ENCODE measurements at regions not wholly inside any gene's neighbourhood (a gene's known extent, or its start where the extent isn't known, plus 50 kb on each side); places are given as distances from the start of the nearest gene placed in this dataset.
"Not testable (repeated sequence)": the region's sequence is repeated elsewhere in the genome, so short reads cannot be mapped to it uniquely, and the experiment has no call there.

DNA sequence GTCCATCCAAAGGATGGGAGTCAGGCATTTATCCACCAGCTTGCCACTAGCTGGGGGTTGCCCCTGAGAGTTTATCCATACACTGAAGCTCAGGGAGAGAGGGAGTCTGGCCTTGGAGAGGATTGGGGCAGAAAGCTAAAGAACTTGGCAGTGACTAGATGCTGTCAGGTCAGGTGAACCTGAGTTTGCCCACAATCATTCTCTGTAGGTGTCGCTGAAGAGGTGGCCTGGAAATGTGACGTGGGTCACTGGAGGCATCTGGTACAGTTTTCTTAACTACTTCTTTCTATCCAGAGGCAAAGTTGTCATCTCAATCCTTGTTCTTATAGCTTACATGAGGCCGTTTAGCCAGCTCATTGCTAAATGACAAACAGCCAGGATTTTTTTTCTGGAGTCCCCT lies 298.0 kb upstream of the CTNNB1 start:
- no peak for DNase-seq

DNA sequence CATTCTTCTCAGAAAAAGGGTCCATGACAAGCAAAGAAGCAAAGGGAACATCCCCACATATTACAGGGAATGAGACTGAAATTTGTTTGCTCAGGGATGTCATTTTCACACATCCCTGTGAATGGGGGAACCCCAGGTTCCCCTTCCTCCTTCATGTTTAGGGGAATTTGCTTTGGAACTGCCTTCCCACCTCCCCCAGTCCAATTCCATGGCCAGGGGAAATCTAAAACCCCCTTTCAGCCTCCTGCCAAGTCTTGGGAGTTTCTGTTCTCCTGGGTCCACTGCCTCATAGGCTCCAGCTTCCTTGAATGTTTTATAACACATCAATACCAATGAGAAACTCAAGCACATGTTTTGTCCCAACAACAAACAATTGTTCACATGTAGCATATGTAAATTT lies 297.5 kb upstream of the CTNNB1 start:
- DNase-seq = no peak

DNA sequence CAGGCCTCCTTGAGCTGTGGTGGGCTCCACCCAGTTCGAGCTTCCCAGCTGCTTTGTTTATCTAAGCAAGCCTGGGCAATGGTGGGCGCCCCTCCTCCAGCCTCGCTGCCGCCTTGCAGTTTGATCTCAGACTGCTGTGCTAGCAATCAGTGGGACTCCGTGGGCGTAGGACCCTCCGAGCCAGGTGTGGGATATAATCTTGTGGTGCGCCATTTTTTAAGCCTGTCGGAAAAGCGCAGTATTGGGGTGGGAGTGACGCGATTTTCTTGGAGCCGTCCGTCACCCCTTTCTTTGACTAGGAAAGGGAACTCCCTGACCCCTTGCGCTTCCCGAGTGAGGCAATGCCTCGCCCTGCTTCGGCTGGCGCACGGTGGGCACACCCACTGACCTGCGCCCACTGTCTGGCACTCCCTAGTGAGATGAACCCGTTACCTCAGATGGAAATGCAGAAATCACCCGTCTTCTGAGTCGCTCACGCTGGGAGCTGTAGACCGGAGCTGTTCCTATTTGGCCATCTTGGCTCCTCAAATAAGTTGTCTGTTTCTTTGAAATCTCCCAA lies 291.3 kb upstream of the CTNNB1 start:
- not testable (repeated sequence) for DNase-seq

DNA sequence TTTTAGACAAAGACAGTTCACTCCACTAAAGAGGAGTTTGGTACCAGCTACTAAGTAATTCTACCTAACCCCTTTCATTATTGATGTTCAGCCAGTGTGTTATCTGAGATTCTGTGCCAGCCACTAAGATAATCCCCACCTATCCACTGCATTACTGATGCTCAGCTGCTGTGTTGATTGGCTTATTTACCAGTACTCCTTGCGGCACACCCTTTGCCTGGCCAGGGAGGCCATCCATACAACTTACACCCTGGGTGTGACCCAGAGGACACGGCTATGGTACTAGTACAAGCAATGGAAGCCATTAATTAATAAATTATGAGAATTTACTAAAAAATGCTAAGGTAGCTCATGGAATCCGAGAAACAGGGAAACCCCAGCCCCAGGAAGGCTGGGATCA lies 290.7 kb upstream of the CTNNB1 start:
- DNase-seq = no peak

DNA sequence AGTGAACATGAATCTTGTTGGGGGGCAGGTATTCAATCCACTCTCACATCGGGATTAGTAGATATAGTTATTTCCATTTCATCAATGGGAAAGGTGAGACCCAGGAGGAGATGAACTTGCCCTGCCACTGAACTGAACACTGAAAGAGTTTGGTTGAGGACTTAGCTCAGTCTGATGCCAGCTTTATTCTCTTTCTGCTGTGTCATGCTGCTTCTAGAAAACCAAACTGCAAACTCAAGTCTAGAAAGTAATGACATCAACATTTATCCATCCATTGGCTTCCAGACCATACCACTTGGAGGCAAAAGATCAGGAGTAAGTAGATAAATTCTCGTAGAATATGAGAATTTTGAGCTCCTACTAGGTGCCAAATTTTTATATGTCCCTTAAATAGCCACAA lies 288.0 kb upstream of the CTNNB1 start:
- no peak for DNase-seq

DNA sequence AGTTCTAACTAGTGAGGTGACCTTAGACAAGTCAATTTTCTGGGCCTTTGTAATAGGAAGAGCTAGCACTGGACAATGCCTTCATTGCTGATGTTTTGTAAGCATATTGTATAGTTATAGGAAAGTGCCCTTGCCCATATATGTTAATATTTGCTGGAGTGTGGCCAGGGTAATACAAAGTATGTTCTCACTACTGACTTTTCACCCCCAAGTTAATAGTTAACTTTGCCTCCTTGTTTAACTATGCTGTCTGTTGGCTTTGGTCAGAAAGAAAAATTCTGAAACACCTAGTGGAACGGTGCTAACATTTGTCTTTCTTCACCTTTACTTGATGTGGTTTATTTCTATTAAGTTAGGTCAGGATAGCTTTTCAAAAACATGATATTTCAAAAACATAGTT lies 287.4 kb upstream of the CTNNB1 start:
- no peak for DNase-seq

DNA sequence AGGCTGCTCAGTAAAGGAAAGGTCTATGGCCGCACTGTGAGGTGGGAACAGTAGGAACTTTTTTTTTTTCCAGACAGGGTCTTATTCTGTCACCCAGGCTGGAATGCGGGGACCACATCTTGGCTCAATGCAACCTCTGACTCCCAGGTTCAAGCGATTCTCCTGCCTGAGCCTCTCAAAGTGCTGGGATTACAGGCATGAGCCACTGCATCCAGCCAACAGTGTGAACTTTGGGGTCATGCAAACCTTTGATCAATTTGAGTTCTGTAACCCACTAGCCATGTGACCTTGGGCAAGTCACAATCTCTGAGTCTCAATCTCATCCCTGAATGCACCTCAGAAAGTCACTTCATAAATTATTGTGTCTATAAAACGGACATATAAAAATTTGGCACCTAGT lies 286.8 kb upstream of the CTNNB1 start:
- DNase-seq = no peak

DNA sequence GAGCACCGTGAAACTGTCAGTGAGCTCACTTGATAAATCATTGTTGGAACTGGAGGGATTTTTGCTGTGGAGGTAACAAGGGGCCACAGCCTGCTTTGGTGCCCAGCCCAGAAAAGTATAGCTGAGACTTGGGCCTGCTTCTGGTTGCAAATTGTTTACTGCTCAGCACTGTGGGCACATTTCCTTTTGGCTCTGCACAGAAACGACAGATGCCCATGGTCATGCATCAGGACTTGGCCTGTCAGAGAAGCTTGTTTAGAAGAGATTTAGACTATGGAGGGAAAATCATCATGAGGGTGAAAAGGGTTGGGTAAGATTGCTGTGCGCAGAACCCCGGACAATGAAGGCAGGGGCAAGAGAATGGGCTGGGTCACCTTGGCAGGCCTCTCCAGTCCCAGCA lies 286.1 kb upstream of the CTNNB1 start:
- DNase-seq = peak in 2 of 14 donors; percentile 17 to 84

DNA sequence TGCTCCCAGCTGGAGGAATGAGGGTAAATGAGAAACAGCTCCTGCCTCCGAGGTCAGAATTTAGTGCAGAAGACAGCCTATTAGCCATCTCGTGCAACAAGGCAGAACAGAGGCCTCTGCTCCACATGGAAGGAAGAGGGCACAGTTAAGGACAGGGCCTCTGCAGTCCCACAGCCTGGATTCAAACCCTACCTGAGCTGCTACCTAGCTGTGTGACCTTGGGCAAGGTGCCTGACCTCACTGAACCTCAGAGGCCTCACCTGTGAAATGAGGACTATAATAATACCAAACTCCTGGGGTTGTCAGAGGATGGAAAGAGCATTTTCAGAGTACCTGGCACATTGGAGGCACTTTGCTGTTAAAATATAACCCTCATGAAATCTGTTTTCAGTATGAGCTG lies 285.7 kb upstream of the CTNNB1 start:
- no peak for DNase-seq

DNA sequence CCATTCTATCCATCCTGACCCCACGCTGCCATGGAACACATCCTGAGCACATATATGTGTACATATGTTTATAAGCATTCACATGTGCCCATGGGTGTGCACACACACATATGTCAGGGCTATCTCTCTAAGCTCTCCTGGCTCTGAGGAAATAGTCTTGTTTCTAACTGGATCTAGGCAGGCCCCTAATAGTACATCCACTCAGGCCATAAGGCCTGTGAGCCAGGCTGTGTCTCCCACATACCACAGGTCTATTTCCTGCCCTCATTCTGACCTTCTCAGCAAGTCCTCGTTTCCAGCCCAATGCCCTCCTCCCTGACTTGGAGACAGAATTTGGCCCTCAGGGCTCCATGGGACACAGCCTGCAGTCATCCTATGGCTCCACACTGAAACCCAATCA lies 284.8 kb upstream of the CTNNB1 start:
- peak in 1 of 14 donors; percentile 28 for DNase-seq

DNA sequence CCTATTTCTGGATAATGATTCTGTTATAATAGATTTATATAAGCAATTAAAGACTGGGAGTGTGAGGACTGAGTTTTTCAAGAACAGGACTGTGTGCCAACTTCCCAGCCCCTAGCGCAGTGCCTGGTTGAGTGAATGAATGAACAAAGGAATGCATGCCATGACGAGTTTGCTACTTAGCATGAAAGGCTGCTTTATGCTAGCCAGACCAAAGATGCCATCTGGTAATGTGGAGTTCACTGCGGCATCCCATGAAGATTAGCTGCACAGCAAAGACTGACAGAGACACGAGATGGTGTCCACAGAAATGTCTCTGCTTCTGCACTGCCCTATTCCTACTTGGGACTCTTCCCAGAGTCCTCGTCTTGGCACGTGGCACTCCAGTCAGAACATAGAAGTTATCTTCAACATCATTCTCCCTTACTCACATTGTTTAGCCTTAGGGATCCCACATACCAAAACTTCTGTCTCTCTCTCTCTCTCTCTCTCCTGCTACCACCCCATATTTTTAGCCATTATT lies 283.9 kb upstream of the CTNNB1 start:
- DNase-seq = peak in 4 of 14 donors; percentile 8 to 38 (median 12)

DNA sequence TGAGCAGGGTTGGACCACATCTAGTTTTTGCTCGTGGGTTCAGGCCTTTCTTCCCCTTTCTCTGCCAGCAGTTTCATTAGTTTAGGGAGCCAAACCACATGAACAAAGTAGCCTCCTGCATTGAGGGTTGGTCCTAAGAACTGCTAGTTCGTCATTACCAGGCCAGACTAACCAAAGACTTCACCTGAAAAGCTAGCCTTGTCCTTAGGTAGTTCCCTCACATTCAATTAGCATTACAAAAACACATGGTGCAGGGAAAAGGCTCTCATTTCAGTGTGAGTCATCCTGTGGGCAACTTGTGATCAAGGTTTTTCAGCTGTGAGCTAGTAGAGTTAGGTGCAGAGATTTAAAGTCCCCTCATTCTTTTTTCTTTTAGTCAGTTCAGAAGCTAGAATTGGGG lies 279.3 kb upstream of the CTNNB1 start:
- no peak for DNase-seq

DNA sequence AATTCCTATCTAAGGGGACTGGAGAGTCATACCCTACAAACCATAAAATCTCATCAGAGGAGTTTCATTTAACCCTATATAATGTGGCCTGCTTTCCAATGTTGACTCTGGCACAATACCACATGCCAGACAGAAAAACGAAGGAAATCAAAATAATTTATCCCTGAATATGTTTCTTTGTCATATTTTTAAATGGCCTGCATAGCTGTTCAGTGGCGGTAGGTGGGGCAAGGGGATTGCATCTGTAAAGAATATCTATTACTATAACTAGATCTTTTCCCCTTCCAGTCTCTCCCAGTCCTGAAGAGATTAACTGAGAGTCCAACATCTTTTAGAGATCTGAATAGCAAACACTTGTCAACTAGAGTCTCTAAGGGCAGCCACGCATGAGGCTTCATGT lies 278.1 kb upstream of the CTNNB1 start:
- no peak for DNase-seq

DNA sequence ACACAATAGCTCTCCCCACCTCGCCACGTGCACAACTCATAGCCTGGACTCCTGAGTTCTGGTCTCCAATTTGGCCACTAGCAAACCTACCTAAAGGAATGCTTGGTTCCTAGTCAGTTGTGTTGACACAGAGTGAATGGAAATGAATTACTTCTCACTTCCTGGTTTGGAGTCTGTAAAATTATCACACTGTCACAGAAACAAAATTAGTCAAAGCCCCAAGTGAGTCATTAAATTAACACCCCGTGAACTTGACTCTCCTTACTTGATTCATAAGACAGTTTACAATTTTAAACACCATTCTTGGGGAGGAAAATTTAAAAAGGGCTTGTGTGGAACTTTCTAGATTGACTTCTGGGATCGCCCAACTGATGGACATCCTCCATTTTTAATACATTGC lies 276.2 kb upstream of the CTNNB1 start:
- no peak for DNase-seq

DNA sequence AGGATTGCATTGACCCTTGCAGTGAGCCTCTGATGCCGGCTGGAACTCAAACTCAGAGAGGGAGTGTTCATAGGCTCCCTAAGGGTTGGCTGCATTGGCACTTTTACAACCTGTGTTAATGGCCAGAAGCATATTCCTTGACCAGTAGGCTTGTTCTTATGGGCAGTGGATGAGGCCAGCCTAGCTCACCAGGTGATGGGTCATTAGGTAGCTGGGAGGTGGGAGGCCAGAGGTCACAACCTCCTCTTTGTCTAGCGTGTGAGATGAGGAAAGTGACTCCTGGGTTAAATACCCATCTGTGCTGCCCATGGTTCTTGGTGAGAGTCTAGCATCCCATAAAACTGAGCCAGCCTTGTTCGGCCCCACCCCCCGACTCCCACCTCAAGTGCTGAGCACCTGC lies 275.7 kb upstream of the CTNNB1 start:
- DNase-seq = no peak

DNA sequence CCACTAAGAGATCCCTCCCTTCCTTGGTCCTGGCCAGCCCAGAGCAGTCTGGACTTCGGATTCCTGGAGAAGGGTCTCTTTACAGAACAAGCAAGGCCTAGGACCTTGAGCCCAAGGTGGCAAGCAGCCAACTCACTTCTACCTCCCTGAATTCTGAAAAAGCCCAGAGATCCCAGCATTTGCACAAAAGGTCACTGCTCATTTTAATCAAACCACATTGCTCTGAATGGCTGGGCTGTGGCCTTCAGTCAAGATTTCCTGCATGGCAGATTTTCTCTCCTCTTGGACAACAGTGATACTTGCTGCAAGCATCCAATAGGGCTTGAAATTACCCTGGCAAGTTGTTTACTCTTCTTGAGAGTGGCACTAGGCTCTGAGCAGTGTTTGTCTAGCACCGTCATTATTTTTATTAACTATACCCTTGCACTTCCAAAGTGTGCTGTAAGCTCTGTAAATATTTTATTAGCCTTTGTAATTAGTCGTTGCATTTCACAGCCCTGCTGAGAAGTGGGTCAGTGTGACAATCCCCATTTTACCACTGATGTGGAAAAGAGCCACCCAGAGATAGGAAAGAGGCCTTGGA lies 274.7 kb upstream of the CTNNB1 start:
- peak in 5 of 14 donors; percentile 7 to 52 (median 17) for DNase-seq

DNA sequence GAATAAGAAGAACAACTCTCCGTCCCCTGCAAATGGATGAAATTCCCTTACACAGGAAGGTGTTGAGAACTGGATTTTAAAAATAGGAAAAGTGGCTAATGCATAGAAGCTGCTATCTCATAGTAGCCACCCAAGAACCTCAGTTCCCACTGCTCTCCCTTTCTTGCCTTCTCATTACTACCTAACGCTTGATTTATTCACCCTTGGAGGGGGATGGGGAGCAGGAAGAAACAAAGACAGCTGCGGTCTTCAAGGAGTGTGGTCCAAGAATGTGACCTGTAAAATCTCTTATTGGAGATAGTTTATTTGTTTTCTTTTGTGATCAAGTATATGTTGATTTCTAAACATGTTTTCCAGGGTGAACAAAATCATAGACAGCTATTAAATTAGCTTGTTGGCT lies 274.1 kb upstream of the CTNNB1 start:
- DNase-seq = no peak

DNA sequence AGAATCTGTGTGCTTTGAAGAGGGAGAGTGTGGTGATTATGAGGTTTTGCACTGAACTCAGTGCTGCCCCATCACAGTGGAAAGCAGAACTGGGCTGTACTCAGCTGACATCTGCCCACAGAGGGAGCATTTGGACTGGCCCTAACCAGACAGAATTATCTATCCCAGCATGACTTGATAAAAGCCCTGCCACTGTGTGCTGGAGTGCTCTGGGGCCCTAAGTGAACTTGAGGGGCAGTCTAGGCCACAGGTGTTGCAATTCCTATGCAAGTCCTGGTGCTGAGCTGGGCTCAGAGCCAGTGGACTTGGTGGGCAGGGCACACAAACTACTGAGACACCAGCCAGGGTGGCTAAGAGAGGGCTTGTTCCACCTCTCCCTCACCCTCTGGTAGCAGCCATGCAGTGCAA lies 269.2 kb upstream of the CTNNB1 start:
- no peak for DNase-seq

DNA sequence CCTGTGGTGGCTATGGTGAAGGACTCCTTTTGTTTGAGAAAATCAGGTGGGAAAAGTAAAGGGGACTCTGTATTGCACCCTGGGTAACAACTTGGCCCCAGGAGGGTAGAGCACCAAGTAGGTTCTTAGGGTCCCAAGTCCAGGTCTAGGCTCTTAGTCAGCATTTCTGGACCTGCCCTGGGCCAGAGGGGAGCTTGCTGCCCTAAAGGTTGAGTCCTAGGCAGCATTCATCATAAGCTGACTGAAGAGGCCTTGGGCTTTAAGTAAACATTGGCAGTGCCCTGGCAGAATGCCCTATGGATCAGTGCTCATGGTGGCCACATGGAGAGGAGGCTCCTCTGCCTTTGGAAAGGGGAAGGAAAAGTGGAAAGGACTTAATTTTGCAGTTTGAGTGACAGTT lies 268.5 kb upstream of the CTNNB1 start:
- no peak for DNase-seq

DNA sequence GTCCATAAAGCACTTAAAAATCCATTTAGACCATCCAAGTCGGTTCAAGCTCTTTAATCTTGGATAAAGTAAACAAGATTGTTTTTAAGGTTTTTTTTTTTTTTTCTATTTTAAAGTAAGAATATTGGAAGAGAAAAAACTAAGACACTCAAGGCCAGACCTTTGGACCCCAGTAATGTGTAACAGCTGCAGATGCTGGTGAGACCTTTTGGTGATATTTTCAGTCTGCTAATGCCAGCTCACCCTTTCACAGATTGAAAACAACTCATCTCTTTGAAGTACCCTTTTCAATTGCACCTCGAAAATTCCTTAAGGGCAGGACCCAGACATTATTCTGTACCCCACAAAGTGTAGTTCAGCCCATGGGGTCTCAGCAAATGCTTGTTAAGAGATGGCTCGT lies 260.7 kb upstream of the CTNNB1 start:
- DNase-seq = no peak

DNA sequence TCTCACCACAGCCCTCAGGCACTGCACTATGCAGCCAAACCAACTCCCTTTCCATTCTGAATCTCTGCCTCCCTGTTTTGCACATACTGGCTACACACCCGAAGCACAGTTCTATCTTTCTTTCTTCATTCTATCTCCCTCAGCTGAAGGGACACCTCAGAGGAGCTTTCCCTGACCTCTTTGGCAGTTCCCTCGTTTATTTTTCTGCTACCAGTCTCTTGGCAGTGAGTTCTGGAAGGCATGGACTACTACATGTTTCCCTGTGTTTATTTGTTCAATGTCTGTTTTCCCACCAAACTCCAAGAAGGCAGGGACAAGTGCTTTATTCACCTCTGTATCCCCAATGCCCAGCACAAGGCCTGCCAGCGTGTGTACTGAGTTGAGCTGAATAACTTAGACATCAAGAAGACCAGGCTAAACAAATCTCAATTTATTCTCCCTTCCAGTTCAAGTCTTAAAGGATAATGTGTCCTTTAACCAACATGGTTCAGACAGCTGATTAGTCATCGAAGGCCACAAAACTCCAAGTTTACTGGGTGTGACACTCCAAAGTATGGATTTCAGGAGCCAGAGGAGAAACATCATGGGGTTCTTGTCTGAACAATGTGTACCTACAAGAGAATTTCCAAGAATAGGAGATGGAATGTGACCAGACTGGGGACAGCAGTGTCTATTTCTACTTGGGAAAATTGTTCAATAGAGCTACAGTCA lies 260.1 kb upstream of the CTNNB1 start:
- DNase-seq = peak in 2 of 14 donors; percentile 3 to 5

DNA sequence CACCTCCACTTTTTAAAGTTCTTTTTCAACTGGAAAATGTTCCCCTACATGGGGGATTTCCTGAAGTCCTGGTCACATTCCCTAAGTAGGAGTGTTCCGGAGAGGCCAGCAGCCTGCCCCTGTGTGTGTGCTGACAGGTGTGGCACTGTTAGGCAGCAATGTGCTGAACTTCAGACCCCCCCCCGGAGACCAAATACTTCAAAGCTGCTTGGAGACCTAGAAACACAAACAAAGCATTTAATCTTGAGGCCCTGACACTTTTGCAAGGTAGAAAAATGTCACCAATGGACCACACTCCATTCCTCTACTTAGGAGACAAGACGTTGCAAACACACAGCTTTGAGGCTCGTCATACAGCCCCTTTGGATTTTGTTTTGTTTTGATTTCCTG lies 259.6 kb upstream of the CTNNB1 start:
- no peak for DNase-seq

DNA sequence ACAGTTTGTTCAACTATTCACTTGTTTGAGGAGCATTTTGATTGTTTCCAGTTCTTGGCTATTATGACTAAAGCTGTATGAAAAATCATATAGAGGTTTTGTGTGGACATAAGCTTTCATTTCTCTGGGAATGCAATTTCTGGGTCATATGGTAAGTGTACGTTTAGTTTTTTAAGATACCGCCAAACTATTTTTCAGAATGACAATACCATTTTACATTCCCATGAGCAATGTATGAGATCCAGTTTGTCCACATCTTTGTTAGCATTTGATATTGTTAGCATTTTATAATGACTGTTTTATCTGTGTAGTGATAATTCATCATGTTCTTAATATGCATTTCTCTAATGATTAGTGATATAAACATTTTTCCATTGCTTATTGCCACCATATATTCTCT lies 258.7 kb upstream of the CTNNB1 start:
- no peak for DNase-seq

DNA sequence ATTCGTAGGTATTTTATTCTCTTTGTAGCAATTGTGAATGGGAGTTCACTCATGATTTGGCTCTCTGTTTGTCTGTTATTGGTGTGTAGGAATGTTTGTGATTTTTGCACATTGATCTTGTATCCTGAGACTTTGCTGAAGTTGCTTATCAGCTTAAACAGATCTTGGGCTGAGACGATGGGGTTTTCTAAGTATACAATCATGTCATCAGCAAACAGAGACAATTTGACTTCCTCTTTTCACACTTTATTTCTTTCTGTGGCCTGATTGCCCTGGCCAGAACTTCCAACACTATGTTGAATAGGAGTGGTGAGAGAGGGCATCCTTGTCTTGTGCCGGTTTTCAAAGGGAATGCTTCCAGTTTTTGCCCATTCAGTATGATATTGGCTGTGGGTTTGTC lies 252.3 kb upstream of the CTNNB1 start:
- not testable (repeated sequence) for DNase-seq
